NCI-H146 (cell line): ENCODE measurements at regions not wholly inside any gene's neighbourhood (a gene's known extent, or its start where the extent isn't known, plus 50 kb on each side); places are given as distances from the start of the nearest gene placed in this dataset.

ENCODE experiments used
- DNase-seq: peaks from one replicate; lab custom pipeline; 2025; lab: John Stamatoyannopoulos, UW

DNA sequence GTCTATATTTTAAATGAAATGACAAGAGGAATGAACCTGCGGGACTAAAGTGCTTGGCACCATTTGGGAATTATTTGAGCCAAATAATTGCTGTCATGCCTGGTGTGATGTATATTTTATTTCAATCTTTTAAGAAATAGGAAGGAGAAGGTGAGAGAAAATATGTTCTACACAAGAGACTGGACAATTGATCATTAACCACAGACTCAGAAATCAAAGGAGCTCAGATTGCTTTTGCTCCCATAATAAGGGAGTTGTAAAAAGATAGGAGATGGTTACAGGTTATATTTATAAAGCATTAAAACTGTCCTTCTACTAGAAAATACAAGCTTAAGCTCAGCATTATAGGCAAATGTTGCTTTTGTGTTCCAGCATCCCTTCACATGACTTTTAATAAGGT lies 515.2 kb upstream of the SULF2 start:
- no peak for DNase-seq

GRCh38 chr20:48298851-48299484 lies 513.7 kb upstream of the SULF2 start:
- no peak for DNase-seq

GRCh38 chr20:48298433-48298832 lies 513.2 kb upstream of the SULF2 start:
- DNase-seq: no peak

- DNase-seq: no peak
These were observed 510.7 kb upstream of the SULF2 start for GRCh38 chr20:48295966-48296421.

- DNase-seq: no peak
These were observed 510.2 kb upstream of the SULF2 start for GRCh38 chr20:48295445-48295903.

- DNase-seq: no peak
These were observed 509.7 kb upstream of the SULF2 start for GRCh38 chr20:48294942-48295341.

GRCh38 chr20:48294196-48294595 lies 508.9 kb upstream of the SULF2 start:
- no peak for DNase-seq

GRCh38 chr20:48293671-48294070 lies 508.4 kb upstream of the SULF2 start:
- no peak for DNase-seq

DNA sequence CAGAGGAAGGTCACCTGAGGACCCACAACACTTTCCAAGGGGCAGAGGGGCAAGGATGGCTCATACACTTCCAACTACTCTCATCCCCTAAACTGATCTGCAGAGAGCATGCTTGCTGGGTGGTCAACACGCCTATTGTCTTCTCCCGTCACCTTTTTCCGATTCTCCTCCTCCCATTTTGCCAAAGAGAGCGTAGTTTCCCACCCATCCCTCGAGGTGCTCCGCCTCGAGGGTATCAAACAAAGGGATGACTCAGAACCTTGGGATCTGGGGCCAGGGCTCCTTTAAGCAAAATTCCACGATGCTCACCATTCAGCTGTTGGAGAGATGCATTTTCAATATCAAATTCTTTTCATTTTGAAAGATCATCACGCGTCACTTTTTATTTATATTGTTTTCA lies 507.5 kb upstream of the SULF2 start:
- no peak for DNase-seq

GRCh38 chr20:48291896-48292295 lies 506.6 kb upstream of the SULF2 start:
- no peak for DNase-seq

GRCh38 chr20:48288930-48289507 lies 503.7 kb upstream of the SULF2 start:
- no peak for DNase-seq

- no peak for DNase-seq
These were observed 502.4 kb upstream of the SULF2 start for GRCh38 chr20:48287552-48288170.

DNA sequence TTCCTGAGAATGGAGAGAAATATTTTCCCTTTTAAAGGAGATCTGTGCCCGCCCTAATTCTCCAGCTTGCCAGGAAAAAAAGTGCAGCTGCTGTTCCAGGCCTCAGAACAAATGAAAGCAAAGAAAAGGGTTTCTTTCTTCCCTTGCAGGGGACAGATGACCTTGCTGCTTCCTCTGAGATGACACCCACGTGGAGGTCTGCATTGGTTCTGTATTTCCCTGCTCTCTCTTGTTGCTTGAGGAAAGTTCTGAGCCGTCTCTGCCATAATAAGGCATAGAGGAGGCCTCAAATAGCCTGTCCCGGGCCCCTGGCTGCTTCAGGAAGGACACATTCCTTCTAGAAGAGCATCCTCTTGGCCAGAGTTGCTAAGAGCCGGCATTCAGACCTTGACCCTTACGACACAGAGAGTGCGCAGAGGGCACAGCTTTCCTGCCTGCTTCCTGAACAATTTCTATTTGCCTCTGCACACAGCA lies 501.8 kb upstream of the SULF2 start:
- DNase-seq: no peak

GRCh38 chr20:48286601-48287000 lies 501.3 kb upstream of the SULF2 start:
- no peak for DNase-seq

DNA sequence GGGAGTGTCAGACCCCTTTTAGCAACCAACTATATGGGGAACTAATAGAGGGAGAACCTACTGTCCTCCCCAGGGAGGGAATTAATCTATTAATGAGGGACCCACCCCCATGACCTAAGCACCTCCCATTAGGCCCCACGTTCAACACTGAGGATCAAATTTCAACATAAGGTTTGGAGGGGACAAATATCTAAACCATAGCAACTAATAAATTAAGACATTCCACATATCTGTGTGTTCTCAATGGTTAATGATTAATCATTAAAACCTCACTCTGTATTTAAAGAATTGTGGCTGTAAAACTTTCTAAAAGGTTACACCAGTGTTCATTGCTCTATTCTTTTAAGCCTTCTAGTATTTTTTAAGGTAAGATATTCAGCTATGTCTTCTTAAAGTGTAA lies 500.4 kb upstream of the SULF2 start:
- DNase-seq: no peak

- DNase-seq: no peak
These were observed 499.6 kb upstream of the SULF2 start for GRCh38 chr20:48284837-48285236.

- DNase-seq: no peak
These were observed 499.0 kb upstream of the SULF2 start for GRCh38 chr20:48284315-48284714.

GRCh38 chr20:48283470-48284110 lies 498.3 kb upstream of the SULF2 start:
- no peak for DNase-seq

GRCh38 chr20:48282591-48283228 lies 497.4 kb upstream of the SULF2 start:
- DNase-seq: no peak

DNA sequence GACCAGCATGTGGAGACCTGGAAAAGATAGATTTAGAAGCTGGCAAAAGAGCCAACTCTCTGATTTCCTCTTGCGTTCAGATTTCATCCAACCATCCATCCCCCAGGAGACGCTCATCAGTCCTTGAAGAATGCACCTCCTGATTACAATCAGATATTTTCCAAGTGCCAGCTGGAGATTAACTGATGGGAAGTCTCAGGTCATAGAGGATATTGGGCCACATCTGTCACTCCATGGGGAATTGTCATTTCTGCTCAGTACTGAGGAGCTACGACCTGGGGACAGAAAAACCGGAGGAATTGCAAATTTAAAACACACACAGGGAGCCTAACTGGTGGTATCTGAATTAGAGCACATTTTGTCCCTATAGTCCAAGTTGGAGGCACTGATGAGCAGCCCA lies 496.2 kb upstream of the SULF2 start:
- DNase-seq: no peak

DNA sequence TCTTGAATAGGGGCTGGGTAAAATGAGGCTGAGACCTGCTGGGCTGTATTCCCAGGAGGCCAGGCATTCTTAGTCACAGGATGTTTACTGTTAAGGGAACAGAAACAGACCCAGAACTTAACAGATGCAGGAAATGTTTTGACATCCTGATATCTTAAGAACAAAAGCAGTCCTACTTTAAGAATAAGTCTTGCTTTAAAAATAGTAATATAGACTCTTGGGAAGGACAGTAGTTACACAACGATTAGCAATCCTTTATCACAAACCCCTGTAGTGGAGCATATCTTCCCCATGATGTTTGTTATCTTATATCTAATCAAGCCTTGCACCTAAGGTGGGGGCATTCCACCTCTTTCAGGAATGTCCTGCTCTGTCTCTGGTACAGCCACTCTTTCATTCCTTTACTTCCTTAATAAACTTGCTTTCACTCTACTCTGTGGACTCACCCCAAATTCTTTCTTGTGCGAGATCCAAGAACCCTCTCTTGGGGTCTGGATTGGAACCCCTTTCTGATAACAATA lies 493.7 kb upstream of the SULF2 start:
- DNase-seq: no peak

DNA sequence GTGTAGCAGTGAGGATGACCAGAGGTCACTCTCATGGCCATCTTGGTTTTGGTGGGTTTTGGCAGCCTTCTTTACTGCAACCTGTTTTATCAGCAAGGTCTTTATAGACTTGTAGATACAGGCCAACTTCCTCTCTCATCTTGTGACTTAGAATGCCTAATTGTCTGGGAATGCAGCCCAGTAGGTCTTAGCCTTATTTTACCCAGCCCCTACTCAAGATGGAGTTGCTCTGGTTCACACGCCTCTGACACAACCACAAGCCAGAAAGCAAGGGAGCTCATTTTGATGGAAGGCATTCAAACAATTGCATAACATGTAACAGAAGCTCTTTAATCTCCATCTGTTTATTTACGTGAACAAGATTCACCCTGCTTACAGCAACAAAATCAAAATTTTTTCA lies 492.0 kb upstream of the SULF2 start:
- DNase-seq: no peak
